GM12878 (cell line): ENCODE measurements at regions not wholly inside any gene's neighbourhood (a gene's known extent, or its start where the extent isn't known, plus 50 kb on each side); places are given as distances from the start of the nearest gene placed in this dataset.

Experiments used
- ATAC-seq: fragments of 200-7000 bp; cut with Tn5 transposase; 3 replicates; pipeline ENCODE4 v1.9.1; 2020; ENCODE audit warnings: mild to moderate bottlenecking, moderate library complexity
- BruUV-seq: library from RNA; stranded (reverse); fragments of 400-500 nt; replicated peaks from 2 replicates; lab custom pipeline; 2021; lab: Mats Ljungman, UMichigan
- CTCF ChIA-PET: fragments of 300-600 bp; sonication (Branson Sonifier 250); formaldehyde crosslinking; extraction: SDS; loops from one replicate; lab custom pipeline; 2021; ENCODE audit warnings: inconsistent platforms; lab: Yijun Ruan, JAX
- POLR2A ChIA-PET: fragments of 350-600 bp; formaldehyde crosslinking; extraction: SDS; loops from one replicate; lab custom pipeline; 2021; ENCODE audit warnings: inconsistent platforms; lab: Charles Lee
- RAD21 ChIA-PET: fragments of 300-600 bp; sonication (Branson Sonifier 250); formaldehyde crosslinking; loops from one replicate; lab custom pipeline; 2023; ENCODE audit warnings: antibody characterized with exemption; ENCODE audit not compliant: unreplicated experiment; lab: Charles Lee
- SMC1A ChIA-PET: fragments of 300-600 bp; sonication (Branson Sonifier 250); formaldehyde crosslinking; loops from one replicate; lab custom pipeline; 2023; ENCODE audit not compliant: unreplicated experiment, uncharacterized antibody; lab: Charles Lee
- DNase-seq: peaks from one replicate; pipeline ENCODE4 v3.0.0-alpha.2; 2011; ENCODE audit warnings: low read depth, low spot score
- FAIRE-seq: peaks from 3 replicates; lab custom pipeline; 2011; peaks lifted over from hg19 to GRCh38; lab: Jason Lieb, UNC
- H2AFZ ChIP-seq: 2 replicates; pipeline ENCODE4 v1.6.0; 2011; ENCODE audit warnings: low read depth, low read length, control low read depth; ENCODE audit not compliant: control insufficient read depth
- H3K27ac ChIP-seq: 2 replicates; pipeline ENCODE4 v1.5.1; 2011; ENCODE audit warnings: control low read depth; ENCODE audit not compliant: control insufficient read depth, insufficient read depth
- H3K27me3 ChIP-seq, 2 experiments: replicated peaks in 1 of 2; 2 replicates each; pipeline versions ENCODE4 v1.6.0 to v1.6.1; 2011; ENCODE audit warnings: low read length in 1 of 2; ENCODE audit not compliant: control insufficient read depth in 2 of 2, insufficient read depth in 2 of 2
- H3K36me3 ChIP-seq, 2 experiments: 2 replicates each; pipeline ENCODE4 v1.5.1; 2011; ENCODE audit warnings: low read length in 1 of 2; ENCODE audit not compliant: control insufficient read depth in 2 of 2, insufficient read depth in 2 of 2
- H3K4me1 ChIP-seq: 2 replicates; pipeline ENCODE4 v1.6.1; 2011; ENCODE audit warnings: mild to moderate bottlenecking, low read length, moderate library complexity, mixed read lengths; ENCODE audit not compliant: control insufficient read depth, insufficient read depth
- H3K4me2 ChIP-seq: 2 replicates; pipeline ENCODE4 v1.6.0; 2011; ENCODE audit warnings: control low read depth; ENCODE audit not compliant: control insufficient read depth, insufficient read depth
- H3K4me3 ChIP-seq: fragments of 200-600 bp; sonication (generic); 2 replicates; pipeline ENCODE4 v1.5.1; 2016
- H3K79me2 ChIP-seq: 2 replicates; pipeline ENCODE4 v1.6.0; 2011; ENCODE audit warnings: low read length; ENCODE audit not compliant: control insufficient read depth, insufficient read depth
- H3K9ac ChIP-seq: 2 replicates; pipeline ENCODE4 v1.8.0; 2011; ENCODE audit warnings: low read length, control low read depth, mixed read lengths; ENCODE audit not compliant: control insufficient read depth, insufficient read depth
- H3K9me3 ChIP-seq: replicated peaks from 3 replicates; pipeline ENCODE4 v1.5.1; 2011; ENCODE audit warnings: mild to moderate bottlenecking, low read length; ENCODE audit not compliant: control insufficient read depth, insufficient read depth
- H4K20me1 ChIP-seq: 2 replicates; pipeline ENCODE4 v1.6.0; 2011; ENCODE audit not compliant: control insufficient read depth, insufficient read depth
- BCL11A ChIP-seq: IDR thresholded peaks from 2 replicates; pipeline ENCODE4 v1.6.1; 2011; ENCODE audit warnings: low read depth, low read length
- GABPA ChIP-seq: IDR thresholded peaks from 2 replicates; pipeline ENCODE4 v1.6.1; 2014; ENCODE audit warnings: antibody characterized with exemption, low read depth, mild to moderate bottlenecking, inconsistent platforms
- MTA3 ChIP-seq: IDR thresholded peaks from 2 replicates; pipeline ENCODE4 v1.6.1; 2012; ENCODE audit warnings: low read length, inconsistent platforms, borderline replicate concordance
- MYB ChIP-seq: fragments of 150-350 bp; IDR thresholded peaks from 2 replicates; pipeline ENCODE4 v1.6.1; 2014; ENCODE audit warnings: mild to moderate bottlenecking, low read depth, low read length, borderline replicate concordance
- RBBP5 ChIP-seq: fragments of 200-600 bp; sonication (generic); conservative IDR thresholded peaks from 2 replicates; pipeline ENCODE4 v1.6.1; 2016
- SMARCA5 ChIP-seq: fragments of 450-650 bp; IDR thresholded peaks from 2 replicates; pipeline ENCODE4 v1.6.1; 2017; ENCODE audit warnings: mild to moderate bottlenecking
- TBL1XR1 ChIP-seq: IDR thresholded peaks from 2 replicates; pipeline ENCODE4 v1.6.1; 2012; ENCODE audit warnings: low read depth, low read length, improper control_type of control experiment
- WGBS: methylation state at CpG from one replicate; pipeline ENCODE4 v1.1.6; 2016; ENCODE audit warnings: low lambda C conversion rate; ENCODE audit not compliant: insufficient replicate concordance, insufficient coverage; ENCODE audit errors: missing lambda C conversion rate; 5-methylcytosine and 5-hydroxymethylcytosine counted together
- in situ Hi-C: fragments of 300-500 bp; cut with MboI; formaldehyde crosslinking; loops from 9 replicates; pipeline ENCODE4 v1.14.3; 2018; ENCODE audit warnings: mixed read lengths
- intact Hi-C: fragments of 100-400 bp; cut with micrococcal nuclease; formaldehyde crosslinking; loops from one replicate; pipeline ENCODE4 v1.14.2; 2022; ENCODE audit not compliant: unreplicated experiment
- TF ChIP-seq, protein P1 (sequence below): IDR thresholded peaks from 2 replicates; pipeline ENCODE4 v1.6.1; 2011; ENCODE audit warnings: borderline replicate concordance, low read depth, mild to moderate bottlenecking, moderate library complexity, low read length; ENCODE audit not compliant: insufficient read depth, poor library complexity, severe bottlenecking
- TF ChIP-seq, protein P2 (sequence below): fragments of 450-650 bp; IDR thresholded peaks from 2 replicates; pipeline ENCODE4 v1.6.1; 2016; ENCODE audit warnings: mild to moderate bottlenecking

DNA sequence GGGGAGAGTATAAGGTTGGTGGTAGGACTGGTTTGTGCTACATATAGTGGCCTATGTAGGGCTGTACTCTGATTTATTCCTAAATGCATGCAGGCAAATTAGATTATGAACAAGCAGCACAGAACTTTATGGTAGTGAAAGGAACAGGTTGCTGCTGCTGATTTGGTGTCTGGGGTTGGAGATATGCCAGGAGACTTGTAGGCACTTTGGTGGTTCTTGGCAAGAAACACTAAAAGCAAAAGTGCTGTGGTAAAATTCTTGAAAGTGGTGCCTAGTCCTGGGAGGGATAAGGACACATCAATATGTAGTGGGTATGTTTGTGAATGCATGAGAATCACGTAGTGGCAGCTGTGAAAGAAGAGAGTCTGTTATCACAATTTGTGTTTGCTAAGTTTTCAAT, 2126.0 kb downstream of the TP53TG3F start:
- BruUV-seq = no TSS peak
- H4K20me1 ChIP-seq = no peaks in the 10 kb centered on the region
- H2AFZ ChIP-seq = no peak overlapping the region
- ChIA-PET CTCF (no interaction called here), RAD21 (no interaction called here), SMC1A (no interaction called here), POLR2A (no interaction called here)
- no peaks in the 10 kb centered on the region for H3K79me2 ChIP-seq
- in situ Hi-C loops = loop anchor here (25.0 kb wide), 7 partner anchors 98 to 552 kb away; no protein-coding TSS in a partner anchor
- H3K27ac ChIP-seq = no peak overlapping the region
- H3K36me3 ChIP-seq = no peaks in the 10 kb centered on the region
- WGBS = 0% methylated on average over 1 of the region's 1 CpG
- H3K9ac ChIP-seq = no peak overlapping the region
- no peak for DNase-seq
- H3K4me2 ChIP-seq = no peak overlapping the region
- ATAC-seq = no peak
- H3K27me3 ChIP-seq = no peaks in the 10 kb centered on the region
- FAIRE-seq = no peak
- H3K4me3 ChIP-seq = no peak overlapping the region
- H3K4me1 ChIP-seq = no peaks in the 10 kb centered on the region
- TF ChIP-seq, protein P1, sequence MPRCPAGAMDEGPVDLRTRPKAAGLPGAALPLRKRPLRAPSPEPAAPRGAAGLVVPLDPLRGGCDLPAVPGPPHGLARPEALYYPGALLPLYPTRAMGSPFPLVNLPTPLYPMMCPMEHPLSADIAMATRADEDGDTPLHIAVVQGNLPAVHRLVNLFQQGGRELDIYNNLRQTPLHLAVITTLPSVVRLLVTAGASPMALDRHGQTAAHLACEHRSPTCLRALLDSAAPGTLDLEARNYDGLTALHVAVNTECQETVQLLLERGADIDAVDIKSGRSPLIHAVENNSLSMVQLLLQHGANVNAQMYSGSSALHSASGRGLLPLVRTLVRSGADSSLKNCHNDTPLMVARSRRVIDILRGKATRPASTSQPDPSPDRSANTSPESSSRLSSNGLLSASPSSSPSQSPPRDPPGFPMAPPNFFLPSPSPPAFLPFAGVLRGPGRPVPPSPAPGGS = no peak
- no peak for TF ChIP-seq SMARCA5
- no peak for TF ChIP-seq MYB
- TF ChIP-seq, protein P2, sequence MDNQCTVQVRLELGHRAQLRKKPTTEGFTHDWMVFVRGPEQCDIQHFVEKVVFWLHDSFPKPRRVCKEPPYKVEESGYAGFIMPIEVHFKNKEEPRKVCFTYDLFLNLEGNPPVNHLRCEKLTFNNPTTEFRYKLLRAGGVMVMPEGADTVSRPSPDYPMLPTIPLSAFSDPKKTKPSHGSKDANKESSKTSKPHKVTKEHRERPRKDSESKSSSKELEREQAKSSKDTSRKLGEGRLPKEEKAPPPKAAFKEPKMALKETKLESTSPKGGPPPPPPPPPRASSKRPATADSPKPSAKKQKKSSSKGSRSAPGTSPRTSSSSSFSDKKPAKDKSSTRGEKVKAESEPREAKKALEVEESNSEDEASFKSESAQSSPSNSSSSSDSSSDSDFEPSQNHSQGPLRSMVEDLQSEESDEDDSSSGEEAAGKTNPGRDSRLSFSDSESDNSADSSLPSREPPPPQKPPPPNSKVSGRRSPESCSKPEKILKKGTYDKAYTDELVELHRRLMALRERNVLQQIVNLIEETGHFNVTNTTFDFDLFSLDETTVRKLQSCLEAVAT = no peak
- TF ChIP-seq GABPA = no peak
- no peak for TF ChIP-seq BCL11A
- TF ChIP-seq TBL1XR1 = no peak
- TF ChIP-seq RBBP5 = no peak
- TF ChIP-seq MTA3 = no peak
- no peaks in the 10 kb centered on the region for H3K9me3 ChIP-seq
- intact Hi-C loops = no loop called here
